HCT116 (cell line): ENCODE measurements at regions not wholly inside any gene's neighbourhood (a gene's known extent, or its start where the extent isn't known, plus 50 kb on each side); places are given as distances from the start of the nearest gene placed in this dataset.

ENCODE experiments used
- ATAC-seq: fragments of 200-7000 bp; cut with Tn5 transposase; 2 replicates; pipeline ENCODE4 v1.9.1; 2020; ENCODE audit warnings: mild to moderate bottlenecking, moderate library complexity
- BruUV-seq: library from RNA; stranded (reverse); fragments of 400-500 nt; replicated peaks from 2 replicates; lab custom pipeline; 2021; lab: Mats Ljungman, UMichigan
- CTCF ChIA-PET: fragments of 300-600 bp; sonication (Branson Sonifier 250); formaldehyde crosslinking; loops from one replicate; lab custom pipeline; 2021; ENCODE audit warnings: antibody characterized with exemption; lab: Charles Lee
- POLR2A ChIA-PET: fragments of 300-600, 350-600 bp; sonication (Branson Sonifier 250); formaldehyde crosslinking; loops from one replicate; lab custom pipeline; 2021; ENCODE audit warnings: antibody characterized with exemption; lab: Charles Lee
- RAD21 ChIA-PET, 2 experiments: fragments of 300-600 bp; sonication (Branson Sonifier 250); formaldehyde crosslinking; loops; one replicate each; lab custom pipeline; 2023; ENCODE audit warnings: low total read pairs in 2 of 2; ENCODE audit not compliant: uncharacterized antibody in 2 of 2, unreplicated experiment in 2 of 2, low non-redundant PET in 1 of 2; lab: Charles Lee
- DNase-seq: peaks from one replicate; pipeline ENCODE4 v3.0.0-alpha.2; 2010; ENCODE audit warnings: low read depth, low spot score
- H2AFZ ChIP-seq: fragments of 200-600 bp; shearing (Covaris generic), sonication (generic); 2 replicates; pipeline ENCODE4 v1.6.1; 2017; ENCODE audit warnings: low read depth, mixed run types, mixed read lengths, antibody characterized with exemption, low read length; ENCODE audit not compliant: poor library complexity, severe bottlenecking
- H3K27ac ChIP-seq: 2 replicates; pipeline ENCODE4 v1.5.1; 2012; ENCODE audit warnings: low read depth, low read length
- H3K27me3 ChIP-seq: fragments of 200-600 bp; sonication (generic); 2 replicates; pipeline ENCODE4 v1.6.1; 2016; ENCODE audit warnings: mixed run types, low read length, mixed read lengths; ENCODE audit not compliant: insufficient read depth
- H3K36me3 ChIP-seq, 2 experiments: fragments of 200-500 bp in 1 of 2; fragments of 200-600 bp in 1 of 2; sonication (Bioruptor generic) in 1 of 2; sonication (generic) in 1 of 2; 2 replicates each; pipeline versions ENCODE4 v1.5.1 to v1.6.1; 2014 to 2016; ENCODE audit warnings: low read length in 2 of 2, inconsistent platforms in 1 of 2, mixed read lengths in 1 of 2, mixed run types in 1 of 2; ENCODE audit not compliant: insufficient read depth in 2 of 2, control insufficient read depth in 1 of 2
- H3K4me1 ChIP-seq, 2 experiments: fragments of 200-600 bp in 1 of 2; sonication (generic) in 1 of 2; 2 replicates each; pipeline versions ENCODE4 v1.5.1 to v1.6.1; 2012 to 2017; ENCODE audit warnings: low read length in 2 of 2, inconsistent platforms in 1 of 2, mild to moderate bottlenecking in 1 of 2, mixed read lengths in 1 of 2, mixed run types in 1 of 2, moderate library complexity in 1 of 2; ENCODE audit not compliant: insufficient read depth in 2 of 2, control insufficient read depth in 1 of 2
- H3K4me2 ChIP-seq: fragments of 200-600 bp; sonication (generic); 2 replicates; pipeline ENCODE4 v1.6.1; 2017; ENCODE audit warnings: mixed run types, low read length, mixed read lengths
- H3K4me3 ChIP-seq, 2 experiments: fragments of 200-600 bp in 1 of 2; sonication (generic) in 1 of 2; replicated peaks in 1 of 2; 2 replicates each; pipeline ENCODE4 v1.5.1; 2011 to 2016; ENCODE audit warnings: low read length in 2 of 2, control low read depth in 1 of 2, low read depth in 1 of 2, mild to moderate bottlenecking in 1 of 2, mixed read lengths in 1 of 2, mixed run types in 1 of 2
- H3K79me2 ChIP-seq: fragments of 200-600 bp; sonication (generic); 2 replicates; pipeline ENCODE4 v1.6.1; 2017; ENCODE audit warnings: mild to moderate bottlenecking, mixed run types, low read length, moderate library complexity, mixed read lengths; ENCODE audit not compliant: insufficient read depth
- H3K9ac ChIP-seq: fragments of 200-600 bp; sonication (generic); 2 replicates; pipeline ENCODE4 v1.6.1; 2016; ENCODE audit warnings: low read length, mixed read lengths
- H3K9me2 ChIP-seq: fragments of 200-600 bp; sonication (generic), shearing (Covaris generic); 2 replicates; pipeline ENCODE4 v1.6.1; 2017; ENCODE audit warnings: mixed run types, mild to moderate bottlenecking, moderate library complexity; ENCODE audit not compliant: insufficient read depth
- H3K9me3 ChIP-seq, 2 experiments: fragments of 200-500 bp in 1 of 2; fragments of 200-600 bp in 1 of 2; sonication (Bioruptor generic) in 1 of 2; sonication (generic) in 1 of 2; 2 replicates each; pipeline ENCODE4 v1.6.1; 2014 to 2017; ENCODE audit warnings: low read length in 2 of 2, mixed read lengths in 2 of 2, inconsistent platforms in 1 of 2, low read depth in 1 of 2, mild to moderate bottlenecking in 1 of 2, mixed run types in 1 of 2, moderate library complexity in 1 of 2; ENCODE audit not compliant: control insufficient read depth in 1 of 2, insufficient read depth in 1 of 2
- H4K20me1 ChIP-seq: fragments of 200-600 bp; sonication (generic), shearing (Covaris generic); 2 replicates; pipeline ENCODE4 v1.6.1; 2017; ENCODE audit warnings: mixed run types, mild to moderate bottlenecking, moderate library complexity; ENCODE audit not compliant: insufficient read depth
- CBX3 ChIP-seq: IDR thresholded peaks from 2 replicates; pipeline ENCODE4 v1.6.1; 2012; ENCODE audit warnings: low read depth
- EGR1 ChIP-seq: IDR thresholded peaks from 2 replicates; pipeline ENCODE4 v1.6.1; 2012; ENCODE audit warnings: low read depth
- ELF1 ChIP-seq: IDR thresholded peaks from 2 replicates; pipeline ENCODE4 v1.6.1; 2012; ENCODE audit warnings: low read depth, borderline replicate concordance
- EZH2 ChIP-seq: fragments of 200-600 bp; sonication (generic); IDR thresholded peaks from 2 replicates; pipeline ENCODE4 v1.6.1; 2017; ENCODE audit warnings: antibody characterized with exemption, mixed run types
- EZH2phosphoT487 ChIP-seq: fragments of 200-600 bp; IDR thresholded peaks from 2 replicates; pipeline ENCODE4 v1.6.1; 2018; ENCODE audit warnings: antibody characterized with exemption, borderline replicate concordance
- FOSL1 ChIP-seq: IDR thresholded peaks from 2 replicates; pipeline ENCODE4 v1.6.1; 2012; ENCODE audit warnings: low read depth
- POLR2A ChIP-seq: IDR thresholded peaks from 2 replicates; pipeline ENCODE4 v1.7.0; 2011; ENCODE audit warnings: borderline replicate concordance; ENCODE audit not compliant: insufficient read depth, insufficient read length; ENCODE audit errors: extremely low read depth
- POLR2AphosphoS5 ChIP-seq: IDR thresholded peaks from 2 replicates; pipeline ENCODE4 v1.6.1; 2011; ENCODE audit warnings: mild to moderate bottlenecking, low read depth, low read length, moderate library complexity
- RAD21 ChIP-seq: IDR thresholded peaks from 2 replicates; pipeline ENCODE4 v1.6.1; 2012; ENCODE audit warnings: low read depth, mild to moderate bottlenecking
- SIN3A ChIP-seq: IDR thresholded peaks from 2 replicates; pipeline ENCODE4 v1.6.1; 2012; ENCODE audit warnings: low read depth
- SP1 ChIP-seq: IDR thresholded peaks from 2 replicates; pipeline ENCODE4 v1.6.1; 2012; ENCODE audit warnings: low read depth
- SRF ChIP-seq: IDR thresholded peaks from 2 replicates; pipeline ENCODE4 v1.6.1; 2012; ENCODE audit warnings: low read depth
- YY1 ChIP-seq: IDR thresholded peaks from 2 replicates; pipeline ENCODE4 v1.6.1; 2011; ENCODE audit warnings: low read length, low read depth, moderate library complexity, mild to moderate bottlenecking; ENCODE audit not compliant: insufficient replicate concordance; ENCODE audit errors: extremely low read depth
- ZFX ChIP-seq: fragments of 450-650 bp; IDR thresholded peaks from 2 replicates; pipeline ENCODE4 v1.6.1; 2017
- ZNF274 ChIP-seq: fragments of 200-500 bp; sonication (Bioruptor generic); IDR thresholded peaks from 2 replicates; pipeline ENCODE4 v1.6.1; 2014; ENCODE audit warnings: mild to moderate bottlenecking, low read depth, low read length, inconsistent platforms
- intact Hi-C: fragments of 100-400 bp; cut with micrococcal nuclease; formaldehyde crosslinking; loops from 2 replicates; pipeline ENCODE4 v1.10.0; 2022
- TF ChIP-seq, protein P1 (sequence below): IDR thresholded peaks from 2 replicates; pipeline ENCODE4 v1.6.1; 2012; ENCODE audit warnings: low read depth
- TF ChIP-seq, protein P2 (sequence below): IDR thresholded peaks from 2 replicates; pipeline ENCODE4 v1.6.1; 2012
- TF ChIP-seq, protein P3 (sequence below), 3 experiments: fragments of 200-600 bp in 1 of 3; sonication (generic) in 1 of 3; IDR thresholded peaks in 2 of 3; conservative IDR thresholded peaks in 1 of 3; 2 replicates each; pipeline ENCODE4 v1.5.1; 2012 to 2017; ENCODE audit warnings: low read depth in 2 of 3, low read length in 2 of 3, antibody characterized with exemption in 1 of 3, borderline replicate concordance in 1 of 3, control low read depth in 1 of 3, mild to moderate bottlenecking in 1 of 3, mixed read lengths in 1 of 3, mixed run types in 1 of 3, moderate library complexity in 1 of 3; ENCODE audit not compliant: insufficient read depth in 1 of 3
- TF ChIP-seq, protein P4 (sequence below): IDR thresholded peaks from 2 replicates; pipeline ENCODE4 v1.6.1; 2012
- TF ChIP-seq, protein P5 (sequence below): IDR thresholded peaks from 2 replicates; pipeline ENCODE4 v1.6.1; 2011; ENCODE audit warnings: mild to moderate bottlenecking, low read length, moderate library complexity; ENCODE audit not compliant: insufficient replicate concordance; ENCODE audit errors: extremely low read depth

DNA sequence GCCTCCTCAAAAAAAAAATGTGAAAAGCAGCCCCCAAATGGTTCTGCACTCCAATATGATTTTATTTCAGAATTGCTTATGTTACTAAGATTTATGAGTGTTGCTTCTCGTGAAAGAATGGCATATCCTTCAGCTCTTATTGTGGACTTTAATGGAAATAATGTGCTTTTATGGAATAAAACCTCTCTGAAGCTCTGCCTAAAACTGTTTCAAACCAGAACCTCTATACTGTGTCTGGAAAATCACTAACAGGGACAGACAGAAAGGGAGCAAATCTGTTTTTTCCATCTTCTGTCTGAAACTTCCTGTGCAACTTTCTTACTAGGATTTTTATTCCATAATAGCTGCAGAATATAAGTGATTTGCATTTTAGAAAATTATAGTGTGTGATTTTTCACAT, 493.1 kb downstream of the ANKRD50 start:
- Histone ChIP-seq H3K4me1 (no peaks in the 10 kb centered on the region), H3K9ac (no peak overlapping the region), H3K4me3 (no peak overlapping the region), H3K27ac (no peak overlapping the region), H4K20me1 (no peaks in the 10 kb centered on the region), H3K79me2 (no peaks in the 10 kb centered on the region), H3K4me2 (no peak overlapping the region), H3K9me2 (no peaks in the 10 kb centered on the region), H3K9me3 (no peaks in the 10 kb centered on the region), H3K27me3 (no peaks in the 10 kb centered on the region), H3K36me3 (no peaks in the 10 kb centered on the region), H2AFZ (no peak overlapping the region)
- TF ChIP-seq FOSL1 (no peak), SRF (no peak), ZNF274 (no peak), SP1 (no peak), ZFX (no peak), POLR2A (no peak), CBX3 (no peak), SIN3A (no peak), ELF1 (no peak), POLR2AphosphoS5 (no peak), YY1 (no peak), EZH2 (no peak), EGR1 (no peak), RAD21 (no peak), EZH2phosphoT487 (no peak)
- TF ChIP-seq, protein P1, sequence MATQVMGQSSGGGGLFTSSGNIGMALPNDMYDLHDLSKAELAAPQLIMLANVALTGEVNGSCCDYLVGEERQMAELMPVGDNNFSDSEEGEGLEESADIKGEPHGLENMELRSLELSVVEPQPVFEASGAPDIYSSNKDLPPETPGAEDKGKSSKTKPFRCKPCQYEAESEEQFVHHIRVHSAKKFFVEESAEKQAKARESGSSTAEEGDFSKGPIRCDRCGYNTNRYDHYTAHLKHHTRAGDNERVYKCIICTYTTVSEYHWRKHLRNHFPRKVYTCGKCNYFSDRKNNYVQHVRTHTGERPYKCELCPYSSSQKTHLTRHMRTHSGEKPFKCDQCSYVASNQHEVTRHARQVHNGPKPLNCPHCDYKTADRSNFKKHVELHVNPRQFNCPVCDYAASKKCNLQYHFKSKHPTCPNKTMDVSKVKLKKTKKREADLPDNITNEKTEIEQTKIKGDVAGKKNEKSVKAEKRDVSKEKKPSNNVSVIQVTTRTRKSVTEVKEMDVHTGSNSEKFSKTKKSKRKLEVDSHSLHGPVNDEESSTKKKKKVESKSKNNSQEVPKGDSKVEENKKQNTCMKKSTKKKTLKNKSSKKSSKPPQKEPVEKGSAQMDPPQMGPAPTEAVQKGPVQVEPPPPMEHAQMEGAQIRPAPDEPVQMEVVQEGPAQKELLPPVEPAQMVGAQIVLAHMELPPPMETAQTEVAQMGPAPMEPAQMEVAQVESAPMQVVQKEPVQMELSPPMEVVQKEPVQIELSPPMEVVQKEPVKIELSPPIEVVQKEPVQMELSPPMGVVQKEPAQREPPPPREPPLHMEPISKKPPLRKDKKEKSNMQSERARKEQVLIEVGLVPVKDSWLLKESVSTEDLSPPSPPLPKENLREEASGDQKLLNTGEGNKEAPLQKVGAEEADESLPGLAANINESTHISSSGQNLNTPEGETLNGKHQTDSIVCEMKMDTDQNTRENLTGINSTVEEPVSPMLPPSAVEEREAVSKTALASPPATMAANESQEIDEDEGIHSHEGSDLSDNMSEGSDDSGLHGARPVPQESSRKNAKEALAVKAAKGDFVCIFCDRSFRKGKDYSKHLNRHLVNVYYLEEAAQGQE = no peak
- TF ChIP-seq, protein P2, sequence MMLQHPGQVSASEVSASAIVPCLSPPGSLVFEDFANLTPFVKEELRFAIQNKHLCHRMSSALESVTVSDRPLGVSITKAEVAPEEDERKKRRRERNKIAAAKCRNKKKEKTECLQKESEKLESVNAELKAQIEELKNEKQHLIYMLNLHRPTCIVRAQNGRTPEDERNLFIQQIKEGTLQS = no peak
- TF ChIP-seq, protein P3, sequence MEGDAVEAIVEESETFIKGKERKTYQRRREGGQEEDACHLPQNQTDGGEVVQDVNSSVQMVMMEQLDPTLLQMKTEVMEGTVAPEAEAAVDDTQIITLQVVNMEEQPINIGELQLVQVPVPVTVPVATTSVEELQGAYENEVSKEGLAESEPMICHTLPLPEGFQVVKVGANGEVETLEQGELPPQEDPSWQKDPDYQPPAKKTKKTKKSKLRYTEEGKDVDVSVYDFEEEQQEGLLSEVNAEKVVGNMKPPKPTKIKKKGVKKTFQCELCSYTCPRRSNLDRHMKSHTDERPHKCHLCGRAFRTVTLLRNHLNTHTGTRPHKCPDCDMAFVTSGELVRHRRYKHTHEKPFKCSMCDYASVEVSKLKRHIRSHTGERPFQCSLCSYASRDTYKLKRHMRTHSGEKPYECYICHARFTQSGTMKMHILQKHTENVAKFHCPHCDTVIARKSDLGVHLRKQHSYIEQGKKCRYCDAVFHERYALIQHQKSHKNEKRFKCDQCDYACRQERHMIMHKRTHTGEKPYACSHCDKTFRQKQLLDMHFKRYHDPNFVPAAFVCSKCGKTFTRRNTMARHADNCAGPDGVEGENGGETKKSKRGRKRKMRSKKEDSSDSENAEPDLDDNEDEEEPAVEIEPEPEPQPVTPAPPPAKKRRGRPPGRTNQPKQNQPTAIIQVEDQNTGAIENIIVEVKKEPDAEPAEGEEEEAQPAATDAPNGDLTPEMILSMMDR (IDR thresholded peaks at IDR 0.05 in 2 of 3, conservative IDR thresholded peaks at IDR 0.05 in 1 of 3; ENCODE audit: borderline replicate concordance in 1 of 3, insufficient read depth in 1 of 3, low read depth in 2 of 3, low read length in 2 of 3) = no peak
- TF ChIP-seq, protein P4, sequence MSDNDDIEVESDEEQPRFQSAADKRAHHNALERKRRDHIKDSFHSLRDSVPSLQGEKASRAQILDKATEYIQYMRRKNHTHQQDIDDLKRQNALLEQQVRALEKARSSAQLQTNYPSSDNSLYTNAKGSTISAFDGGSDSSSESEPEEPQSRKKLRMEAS = no peak
- TF ChIP-seq, protein P5, sequence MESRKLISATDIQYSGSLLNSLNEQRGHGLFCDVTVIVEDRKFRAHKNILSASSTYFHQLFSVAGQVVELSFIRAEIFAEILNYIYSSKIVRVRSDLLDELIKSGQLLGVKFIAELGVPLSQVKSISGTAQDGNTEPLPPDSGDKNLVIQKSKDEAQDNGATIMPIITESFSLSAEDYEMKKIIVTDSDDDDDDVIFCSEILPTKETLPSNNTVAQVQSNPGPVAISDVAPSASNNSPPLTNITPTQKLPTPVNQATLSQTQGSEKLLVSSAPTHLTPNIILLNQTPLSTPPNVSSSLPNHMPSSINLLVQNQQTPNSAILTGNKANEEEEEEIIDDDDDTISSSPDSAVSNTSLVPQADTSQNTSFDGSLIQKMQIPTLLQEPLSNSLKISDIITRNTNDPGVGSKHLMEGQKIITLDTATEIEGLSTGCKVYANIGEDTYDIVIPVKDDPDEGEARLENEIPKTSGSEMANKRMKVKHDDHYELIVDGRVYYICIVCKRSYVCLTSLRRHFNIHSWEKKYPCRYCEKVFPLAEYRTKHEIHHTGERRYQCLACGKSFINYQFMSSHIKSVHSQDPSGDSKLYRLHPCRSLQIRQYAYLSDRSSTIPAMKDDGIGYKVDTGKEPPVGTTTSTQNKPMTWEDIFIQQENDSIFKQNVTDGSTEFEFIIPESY = no peak
- DNase-seq (no peak), ATAC-seq (no peak)
- POLR2A ChIA-PET = no interaction called here
- no TSS peak for BruUV-seq
- intact Hi-C loops = no loop called here
- RAD21 ChIA-PET = no interaction called here
- CTCF ChIA-PET = no interaction called here
